ENCODE measurements at regions not wholly inside any gene's neighbourhood (a gene's known extent, or its start where the extent isn't known, plus 50 kb on each side); places are given as distances from the start of the nearest gene placed in this dataset.

GRCh38 chr20:6662309-6662708 lies 105.2 kb upstream of the BMP2 start:
- no peaks in the 10 kb centered on the region for H3K79me2 ChIP-seq (ENCODE audit: insufficient read depth, low read length)
- H3K9me3 ChIP-seq (ENCODE audit: low read length), result no peaks in the 10 kb centered on the region
- H3K4me1 ChIP-seq (ENCODE audit: insufficient read depth, low read length), result no peaks in the 10 kb centered on the region
- H3K27ac ChIP-seq (ENCODE audit: extremely low read length, insufficient read depth, low read length), result no peak overlapping the region
- no peaks in the 10 kb centered on the region for H4K20me1 ChIP-seq (ENCODE audit: insufficient read depth, low read length)
- no peak overlapping the region for H3K9ac ChIP-seq (ENCODE audit: insufficient read depth, low read depth, low read length)
- TF ChIP-seq NFE2L2 (IDR thresholded peaks at IDR 0.05; ENCODE audit: low read length), result no peak
- no peak for TF ChIP-seq ZNF142 (CRISPR knock-in tag; IDR thresholded peaks at IDR 0.05)
- TF ChIP-seq ZBTB8A (CRISPR knock-in tag; IDR thresholded peaks at IDR 0.05; ENCODE audit: borderline replicate concordance, low read depth), result no peak
- TF ChIP-seq THAP8 (CRISPR knock-in tag; IDR thresholded peaks at IDR 0.05; ENCODE audit: borderline replicate concordance), result no peak
- TF ChIP-seq RAD21 (CRISPR knock-in tag; IDR thresholded peaks at IDR 0.05), result no peak
- TF ChIP-seq ZHX1 (CRISPR knock-in tag; IDR thresholded peaks at IDR 0.05; ENCODE audit: low read depth), result no peak
- no peak for TF ChIP-seq KLF11 (CRISPR knock-in tag; IDR thresholded peaks at IDR 0.05)
- no peak for TF ChIP-seq RAD51 (IDR thresholded peaks at IDR 0.05; ENCODE audit: borderline replicate concordance)
- intact Hi-C loops (cut with micrococcal nuclease; ENCODE audit: unreplicated experiment) (no loop called here), in situ Hi-C loops (cut with HindIII; ENCODE audit: extremely low pct_ligation_motif_present, low pct_unique_long_range_greater_than_20kb) (no loop called here)
- no peak overlapping the region for H3K4me2 ChIP-seq (ENCODE audit: low read depth, low read length)
- no peak overlapping the region for H2AFZ ChIP-seq (ENCODE audit: low read length)
- no TSS peak for BruUV-seq (replicated peaks)
- no peak overlapping the region for H3K4me3 ChIP-seq (replicated peaks in 1 of 3; ENCODE audit: insufficient read depth in 1 of 3, low read depth in 2 of 3, low read length in 3 of 3)
- 15% methylated on average over 1 of the region's 1 CpG for WGBS (ENCODE audit: low lambda C conversion rate)
- POLR2A ChIA-PET, result no interaction called here
- FAIRE-seq (no peak), ATAC-seq (no peak), DNase-seq (ENCODE audit: low spot score) (no peak)
- CTCF ChIA-PET (ENCODE audit: low intra/inter-chr PET ratio, low total read pairs), result no interaction called here
- no peaks in the 10 kb centered on the region for H3K36me3 ChIP-seq (replicated peaks in 1 of 2; ENCODE audit: control insufficient read depth in 1 of 2, insufficient read depth in 2 of 2, low read length in 2 of 2)
- no peaks in the 10 kb centered on the region for H3K27me3 ChIP-seq (ENCODE audit: control insufficient read depth in 1 of 2, insufficient read depth in 2 of 2, low read length in 2 of 2)
